GM21515 (cell line): ENCODE measurements at regions not wholly inside any gene's neighbourhood (a gene's known extent, or its start where the extent isn't known, plus 50 kb on each side); places are given as distances from the start of the nearest gene placed in this dataset.

Experiments
- ATAC-seq: cut with Tn5 transposase; IDR thresholded peaks from one replicate; pipeline ENCODE4 v1.9.1; 2021; ENCODE audit not compliant: unreplicated experiment

DNA sequence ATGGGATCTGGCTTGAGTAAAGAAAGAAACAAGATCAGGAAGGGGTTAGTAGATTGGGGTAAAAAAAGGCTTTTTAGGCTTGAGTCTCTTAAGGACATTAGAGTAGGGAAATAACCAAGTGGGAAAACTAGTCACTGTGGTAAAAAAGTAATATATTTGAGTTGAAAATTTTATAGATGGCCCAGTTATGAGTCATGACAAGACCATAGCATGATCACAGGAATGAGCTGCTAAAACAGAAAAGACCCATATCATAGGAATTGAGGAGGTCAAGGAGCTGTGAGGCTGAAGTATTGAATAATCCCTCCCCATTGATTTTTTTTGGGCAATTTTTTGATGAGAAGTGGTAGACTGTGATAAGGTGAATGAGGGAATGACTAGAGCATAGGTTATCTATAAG is 69.2 kb upstream of the TBC1D5 start:
- ATAC-seq, result no peak

GRCh38 chr3:17810759-17811158 is 68.3 kb upstream of the TBC1D5 start:
- no peak for ATAC-seq

DNA sequence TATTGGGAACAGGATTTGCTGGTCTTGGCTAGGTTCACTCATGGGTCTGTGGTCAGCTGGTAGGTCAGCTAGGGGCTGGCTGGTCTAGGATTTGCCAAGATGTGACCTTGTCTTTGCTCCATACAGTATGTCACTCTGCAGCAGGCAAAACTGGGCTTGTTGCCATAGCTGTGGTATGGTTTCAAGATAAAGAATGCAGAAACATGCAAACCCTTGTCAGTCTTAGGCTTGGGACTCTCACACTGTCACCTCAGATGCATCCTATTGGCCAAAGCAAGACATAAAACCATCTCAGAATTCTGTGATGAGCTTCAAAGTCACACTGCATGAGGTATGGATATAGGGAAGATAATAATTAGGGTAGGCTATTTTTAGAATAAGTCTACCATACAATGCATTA is 66.6 kb upstream of the TBC1D5 start:
- ATAC-seq, result no peak

- ATAC-seq, result no peak
Measured at GRCh38 chr3:17806876-17807275, 64.4 kb upstream of the TBC1D5 start.

DNA sequence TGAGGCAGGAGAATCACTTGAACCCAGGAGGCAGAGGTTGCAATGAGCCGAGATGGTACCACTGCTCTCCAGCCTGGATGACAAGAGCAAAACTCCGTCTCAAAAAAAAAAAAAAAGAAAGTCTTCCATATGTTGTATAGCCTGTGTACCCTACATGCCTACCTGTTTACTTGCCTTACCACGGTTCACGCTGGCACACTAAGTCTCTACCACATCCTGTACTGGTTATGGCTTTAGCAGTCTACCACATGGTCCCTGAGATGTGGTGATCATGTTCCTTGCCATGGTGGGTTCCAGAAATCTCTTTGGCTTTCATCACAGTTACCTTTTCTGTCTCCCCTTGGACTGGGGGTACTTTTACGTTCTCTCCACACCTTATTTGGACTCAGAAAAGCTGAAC is 63.8 kb upstream of the TBC1D5 start:
- ATAC-seq, result no peak

DNA sequence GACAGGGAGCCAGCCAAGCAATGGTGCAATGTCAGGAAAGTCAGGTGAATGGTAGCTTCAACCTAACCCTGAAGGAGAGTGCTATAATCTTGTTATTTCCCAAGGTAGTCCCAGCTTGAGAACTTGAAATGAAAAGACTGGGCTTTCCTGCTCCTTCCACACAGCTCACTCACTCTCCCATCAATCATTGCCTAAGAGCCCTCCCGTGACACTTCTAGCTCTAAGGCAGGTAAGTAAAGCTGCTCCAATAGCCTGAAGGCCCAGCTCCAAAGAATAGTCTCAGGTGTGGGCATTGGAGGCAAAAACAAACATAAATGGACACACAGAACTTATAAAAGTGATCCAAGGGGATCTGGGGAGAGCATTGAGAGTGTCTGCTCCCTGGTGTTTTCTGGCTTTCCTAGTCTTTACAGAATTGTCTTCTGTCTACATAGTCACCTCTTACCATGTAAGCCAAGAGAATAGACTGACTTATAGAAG is 63.1 kb upstream of the TBC1D5 start:
- ATAC-seq, result no peak

- peak; percentile 40 for ATAC-seq
Measured at GRCh38 chr3:17802950-17803349, 60.5 kb upstream of the TBC1D5 start.

GRCh38 chr3:17801131-17801530 is 58.7 kb upstream of the TBC1D5 start:
- ATAC-seq, result no peak

- no peak for ATAC-seq
Measured at GRCh38 chr3:17800232-17800631, 57.8 kb upstream of the TBC1D5 start.

DNA sequence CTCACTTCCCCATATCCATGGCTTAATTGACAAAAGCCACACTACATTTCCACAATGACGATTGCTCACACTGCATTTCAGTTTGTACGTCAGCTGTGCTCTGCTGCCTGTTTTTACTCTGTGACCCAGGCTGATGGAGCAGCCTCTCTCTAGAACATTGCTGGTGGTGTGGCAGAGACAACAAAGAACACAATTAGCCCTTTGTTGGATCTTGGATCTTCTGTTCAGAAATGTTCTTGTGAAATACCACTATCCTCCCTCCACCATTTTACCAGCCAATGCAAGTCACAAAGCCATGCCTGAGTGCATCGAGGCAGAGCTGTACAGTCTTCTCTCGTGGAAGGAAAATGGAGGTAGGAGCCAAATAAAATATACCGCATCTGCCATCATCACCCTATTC is 56.9 kb upstream of the TBC1D5 start:
- no peak for ATAC-seq

DNA sequence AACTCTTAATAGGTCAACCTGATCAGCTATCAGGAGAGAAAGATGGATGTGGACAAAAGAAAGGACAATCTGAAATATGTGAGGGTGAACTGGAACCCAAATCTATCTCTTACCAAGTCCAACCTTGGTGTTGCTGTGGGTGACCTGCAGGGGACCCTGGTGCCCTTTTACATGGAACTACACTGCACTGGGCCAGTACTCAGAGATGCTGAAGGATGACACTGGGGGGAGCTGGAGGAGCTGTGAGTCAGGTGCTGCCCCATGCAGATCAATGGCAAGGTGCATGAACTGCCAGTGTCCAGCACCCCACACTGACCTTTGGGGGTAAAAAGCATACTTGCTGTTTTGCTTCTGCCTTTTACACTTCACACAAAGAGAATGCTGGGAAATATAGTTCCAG is 55.6 kb upstream of the TBC1D5 start:
- no peak for ATAC-seq

DNA sequence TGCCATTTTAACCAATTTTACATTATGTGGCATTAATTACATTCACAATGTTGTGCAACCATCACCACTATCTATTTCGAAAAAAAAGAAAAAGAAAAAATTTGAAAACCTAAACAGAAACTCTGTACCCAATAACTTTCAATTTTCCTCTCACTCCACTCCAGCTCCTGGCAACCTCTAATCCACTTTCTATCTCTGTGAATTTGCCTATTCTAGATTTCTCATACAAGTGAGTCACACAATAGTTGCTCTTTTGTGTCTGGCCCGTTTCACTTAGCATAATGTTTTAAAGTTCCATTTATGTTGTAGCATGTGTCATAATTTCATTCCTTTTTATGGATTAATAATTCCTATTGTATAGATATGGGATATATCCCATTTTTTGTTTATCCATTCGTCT is 53.3 kb upstream of the TBC1D5 start:
- no peak for ATAC-seq

GRCh38 chr3:17795280-17795679 is 52.8 kb upstream of the TBC1D5 start:
- ATAC-seq, result no peak

- ATAC-seq, result no peak
Measured at GRCh38 chr3:17793542-17794195, 51.2 kb upstream of the TBC1D5 start.
